GM12873 (cell line): ENCODE measurements at regions not wholly inside any gene's neighbourhood (a gene's known extent, or its start where the extent isn't known, plus 50 kb on each side); places are given as distances from the start of the nearest gene placed in this dataset.

ENCODE experiments used
- CTCF ChIP-seq: IDR thresholded peaks from 2 replicates; pipeline ENCODE4 v1.5.1; 2012; ENCODE audit warnings: low read depth, mild to moderate bottlenecking, moderate library complexity, low read length, control low read depth; ENCODE audit not compliant: insufficient read depth; ENCODE audit errors: missing control alignments

DNA sequence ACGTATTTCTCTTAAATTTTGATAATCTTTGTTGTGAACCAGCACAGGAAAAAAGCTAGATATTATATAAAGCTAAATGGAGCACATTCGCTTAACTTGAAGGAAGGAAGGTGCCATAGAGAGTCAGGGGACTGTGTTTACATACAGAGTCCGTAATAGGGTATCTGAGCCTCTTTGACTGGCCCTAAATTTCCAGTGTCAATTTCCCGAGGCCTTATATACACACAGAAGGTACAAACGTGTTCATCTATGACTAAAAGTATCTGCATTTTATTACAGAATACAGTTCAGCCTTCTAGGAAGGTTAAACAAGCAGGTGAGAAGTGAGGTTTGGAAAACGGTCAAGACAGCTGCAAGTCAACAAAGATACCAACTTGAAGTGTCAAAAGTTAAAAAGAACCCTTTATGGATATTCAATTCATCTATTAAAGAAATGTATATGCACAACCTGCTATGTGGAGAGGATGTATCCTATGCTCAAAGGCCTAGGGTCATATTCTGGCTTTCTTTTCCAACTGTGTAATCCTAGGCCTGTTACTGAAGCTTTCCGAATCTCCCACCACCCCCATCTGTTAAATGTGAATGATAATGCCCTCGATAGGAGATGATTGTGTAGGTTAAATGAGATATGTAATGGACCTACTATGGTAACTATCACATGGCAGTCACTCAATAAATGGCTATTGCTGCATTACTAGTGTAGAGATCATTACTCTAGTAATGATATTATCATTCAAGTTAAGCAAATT is 263.7 kb upstream of the MAF start:
- TF ChIP-seq CTCF = no peak

- no peak for TF ChIP-seq CTCF
These were observed 262.8 kb upstream of the MAF start for GRCh38 chr16:79863128-79864031.

- TF ChIP-seq CTCF = no peak
These were observed 262.1 kb upstream of the MAF start for GRCh38 chr16:79862601-79863000.

DNA sequence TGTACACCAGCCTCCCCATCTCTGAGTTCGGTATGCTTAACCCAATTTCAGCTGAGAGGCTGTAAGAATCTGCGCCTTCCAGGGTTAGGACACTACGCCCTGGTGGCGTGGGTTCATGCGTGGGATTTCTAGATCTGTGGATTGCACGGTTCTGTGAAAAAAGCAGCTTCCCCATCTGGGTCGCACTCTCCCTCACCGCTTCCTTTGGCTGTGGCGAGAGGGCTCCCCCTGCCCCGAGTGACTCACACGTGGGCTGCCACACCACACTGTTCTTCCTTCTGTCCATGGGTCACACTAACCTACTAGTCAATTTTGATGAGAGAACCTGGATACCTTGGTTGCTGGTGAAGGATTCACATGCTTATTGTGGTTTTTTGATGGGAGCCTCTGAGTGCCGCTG is 256.0 kb upstream of the MAF start:
- no peak for TF ChIP-seq CTCF

DNA sequence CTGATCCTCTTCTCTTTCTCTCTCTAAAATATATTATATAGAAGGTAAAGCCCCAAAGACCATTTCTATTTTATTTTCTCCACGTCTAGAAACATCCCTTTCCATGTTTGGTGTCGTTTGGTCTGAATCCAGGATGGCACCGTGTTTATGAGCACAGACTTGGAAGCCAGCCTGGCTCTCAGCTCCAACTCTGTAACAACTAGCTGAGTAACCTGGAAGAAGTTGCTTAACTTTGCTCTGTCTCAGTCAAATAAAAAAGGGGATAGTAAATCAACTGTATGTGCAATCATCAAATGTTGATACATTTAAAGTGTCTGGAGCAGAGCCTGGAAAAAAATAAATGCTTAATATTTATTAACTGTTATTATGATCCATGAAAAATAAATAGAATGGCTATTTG is 249.8 kb upstream of the MAF start:
- TF ChIP-seq CTCF = no peak

DNA sequence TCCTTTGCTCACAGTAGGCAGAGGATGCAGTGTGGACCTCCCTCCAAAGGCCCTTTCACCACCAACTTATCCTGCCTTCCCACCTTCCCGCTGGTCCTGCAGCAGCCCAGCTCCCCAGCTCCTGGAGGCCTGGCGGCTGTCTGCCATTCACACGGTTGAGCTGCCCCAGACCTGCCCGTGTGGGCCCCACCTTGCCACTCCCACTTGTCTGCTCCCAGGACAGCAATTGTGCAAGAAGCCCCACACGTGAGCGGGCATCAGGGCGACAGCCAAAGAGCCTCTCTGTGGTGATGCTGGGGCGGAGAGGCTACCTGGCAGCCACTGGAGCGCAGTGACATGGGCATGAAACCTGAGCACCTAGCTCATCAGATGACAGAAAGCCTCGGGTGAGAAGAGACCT is 248.6 kb upstream of the MAF start:
- TF ChIP-seq CTCF = no peak

DNA sequence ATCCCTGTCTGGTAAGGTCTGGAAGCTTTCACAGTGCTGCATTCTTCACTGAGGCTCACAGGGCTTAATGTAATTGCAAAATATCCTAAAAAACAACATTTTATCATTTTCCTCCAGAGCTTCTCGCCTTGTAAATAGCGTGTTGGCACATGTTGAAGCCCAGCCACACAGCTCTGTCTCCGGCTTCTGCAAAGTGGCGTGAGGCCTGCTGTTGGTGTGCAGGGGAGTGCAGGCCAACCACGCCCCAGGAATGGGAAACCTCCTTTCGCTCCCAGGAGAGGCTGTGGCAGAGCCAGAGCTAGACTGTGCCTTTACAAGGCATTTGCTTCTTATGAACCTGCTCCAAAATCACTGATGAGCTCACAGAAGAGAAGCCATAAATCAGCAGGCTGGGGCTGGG is 248.2 kb upstream of the MAF start:
- no peak for TF ChIP-seq CTCF
